LNCAP (cell line): ENCODE measurements at regions not wholly inside any gene's neighbourhood (a gene's known extent, or its start where the extent isn't known, plus 50 kb on each side); places are given as distances from the start of the nearest gene placed in this dataset.

Source experiments
- CTCF ChIP-seq: fragments of 450-650 bp; IDR thresholded peaks from 2 replicates; pipeline ENCODE4 v1.5.1; 2017; ENCODE audit warnings: mild to moderate bottlenecking

DNA sequence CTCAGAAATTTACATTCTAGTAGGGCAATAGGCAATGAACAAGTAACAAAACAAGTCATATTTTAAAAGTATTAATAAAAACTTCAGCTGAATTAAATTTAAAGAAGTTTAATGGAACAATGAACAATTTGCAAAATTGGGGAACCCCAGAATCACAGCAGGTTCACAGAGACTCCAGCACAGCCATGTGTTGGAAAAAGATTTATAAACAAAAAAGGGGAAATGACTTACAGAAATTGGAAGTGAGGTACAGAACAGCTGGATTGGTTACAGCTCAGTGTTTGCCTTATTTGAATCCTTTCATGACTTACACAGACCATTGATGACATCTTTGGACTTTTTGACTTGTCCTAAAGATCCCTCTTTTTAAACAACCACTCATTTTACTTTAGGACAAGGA lies 179.9 kb upstream of the SCN7A start:
- TF ChIP-seq CTCF: no peak

DNA sequence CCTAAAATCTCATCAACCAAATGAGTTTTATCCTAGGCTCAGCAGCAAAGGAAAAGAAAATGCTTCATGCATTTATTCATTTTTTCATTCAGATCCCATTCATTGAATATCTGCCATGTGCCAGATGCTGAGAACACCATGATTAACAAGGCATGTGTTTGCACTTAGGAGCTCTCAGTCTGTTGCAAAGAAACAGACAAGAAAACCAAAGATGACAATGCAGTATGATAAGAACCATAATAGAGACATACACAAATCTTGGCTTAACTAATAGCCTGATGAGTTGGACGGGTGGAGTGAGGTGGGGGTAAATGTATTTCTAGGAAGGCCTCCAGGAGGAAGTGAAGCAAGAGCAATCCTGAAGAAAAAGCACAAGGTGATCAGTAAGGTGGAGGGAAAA lies 177.8 kb upstream of the SCN7A start:
- no peak for TF ChIP-seq CTCF

DNA sequence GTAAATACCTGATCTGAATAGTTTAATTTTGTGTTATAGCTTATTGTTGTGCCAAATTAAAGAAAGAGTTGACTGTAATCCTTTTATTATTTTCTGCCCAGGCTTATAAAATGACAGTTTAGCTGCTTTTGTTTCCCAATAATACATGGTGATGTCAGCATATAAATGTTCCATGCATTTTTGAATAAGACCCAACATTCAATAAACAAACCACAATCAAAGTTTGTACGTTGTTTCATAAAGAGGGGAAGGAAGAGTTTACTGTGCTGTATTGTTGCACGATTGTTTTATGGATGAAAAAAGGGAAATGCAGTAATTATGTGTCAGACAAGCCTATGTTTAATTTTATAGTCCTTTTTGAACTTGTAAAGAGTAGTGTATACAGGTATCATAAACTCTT lies 177.2 kb upstream of the SCN7A start:
- TF ChIP-seq CTCF: no peak

GRCh38 chr2:166665991-166666940 lies 172.2 kb upstream of the SCN7A start:
- no peak for TF ChIP-seq CTCF

- no peak for TF ChIP-seq CTCF
Measured at GRCh38 chr2:166661824-166662223, 167.8 kb upstream of the SCN7A start.

- no peak for TF ChIP-seq CTCF
Measured at GRCh38 chr2:166661391-166661790, 167.3 kb upstream of the SCN7A start.

GRCh38 chr2:166658901-166659300 lies 164.9 kb upstream of the SCN7A start:
- no peak for TF ChIP-seq CTCF
